Activated CD4-positive, CD25-positive, alpha-beta regulatory T cell treated with anti-CD3 and anti-CD28 coated beads, Interleukin-2, amount 50 U/mL, for 24 hours (primary cell): ENCODE measurements at regions not wholly inside any gene's neighbourhood (a gene's known extent, or its start where the extent isn't known, plus 50 kb on each side); places are given as distances from the start of the nearest gene placed in this dataset.

ENCODE experiments used
- ATAC-seq, 2 donors: fragments of 150-1000 bp; cut with Tn5 transposase; one replicate each; pipeline ENCODE4 v1.10.0; 2021; ENCODE audit warnings: mild to moderate bottlenecking in 1 of 2, moderate library complexity in 1 of 2

- no peak for ATAC-seq
These were observed 473.5 kb downstream of the CCSER2 start for GRCh38 chr10:84801916-84802315.

GRCh38 chr10:84805149-84805548 is 476.8 kb downstream of the CCSER2 start:
- no peak for ATAC-seq

DNA sequence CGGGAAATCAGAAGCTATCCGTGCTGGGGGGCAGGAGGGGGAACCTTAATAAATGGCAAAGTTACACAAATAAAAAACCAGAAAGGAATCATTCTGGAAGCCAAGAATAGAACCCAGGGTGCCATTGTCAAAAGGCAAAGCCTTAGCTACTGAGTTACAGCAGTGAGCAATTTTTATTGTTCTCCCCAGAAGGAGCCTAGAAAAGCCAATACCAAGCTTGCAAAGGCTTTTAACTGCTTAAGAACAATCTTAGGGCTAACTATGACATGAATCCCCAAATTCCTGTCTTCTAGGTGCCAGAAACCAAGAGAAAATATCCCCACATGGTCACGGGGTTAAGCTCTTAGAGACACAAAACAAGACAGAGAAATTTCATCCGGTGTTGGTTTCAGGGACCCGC is 482.7 kb downstream of the CCSER2 start:
- no peak for ATAC-seq

DNA sequence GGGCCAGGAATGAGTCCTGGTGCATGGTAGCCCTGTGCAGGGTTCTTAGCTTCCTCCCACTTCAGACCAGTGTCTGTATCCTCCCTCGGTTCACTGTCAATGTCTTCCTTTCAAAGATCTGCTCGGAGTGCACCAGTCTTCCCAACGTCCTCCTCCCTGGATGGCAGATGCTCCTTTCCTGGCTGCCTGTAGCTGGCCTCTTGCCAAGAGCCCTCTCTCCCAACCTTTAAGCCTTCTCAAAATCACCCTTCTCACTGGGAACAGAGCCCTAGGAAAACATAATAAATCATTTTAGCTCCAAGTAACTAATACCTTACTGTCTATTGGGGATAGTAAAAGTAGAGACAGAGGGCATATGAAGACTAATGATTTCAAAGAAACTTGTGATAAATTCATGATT is 490.6 kb downstream of the CCSER2 start:
- ATAC-seq, result no peak

- ATAC-seq, result no peak
These were observed 491.7 kb downstream of the CCSER2 start for GRCh38 chr10:84820120-84820519.

GRCh38 chr10:84820596-84820995 is 492.2 kb downstream of the CCSER2 start:
- no peak for ATAC-seq

DNA sequence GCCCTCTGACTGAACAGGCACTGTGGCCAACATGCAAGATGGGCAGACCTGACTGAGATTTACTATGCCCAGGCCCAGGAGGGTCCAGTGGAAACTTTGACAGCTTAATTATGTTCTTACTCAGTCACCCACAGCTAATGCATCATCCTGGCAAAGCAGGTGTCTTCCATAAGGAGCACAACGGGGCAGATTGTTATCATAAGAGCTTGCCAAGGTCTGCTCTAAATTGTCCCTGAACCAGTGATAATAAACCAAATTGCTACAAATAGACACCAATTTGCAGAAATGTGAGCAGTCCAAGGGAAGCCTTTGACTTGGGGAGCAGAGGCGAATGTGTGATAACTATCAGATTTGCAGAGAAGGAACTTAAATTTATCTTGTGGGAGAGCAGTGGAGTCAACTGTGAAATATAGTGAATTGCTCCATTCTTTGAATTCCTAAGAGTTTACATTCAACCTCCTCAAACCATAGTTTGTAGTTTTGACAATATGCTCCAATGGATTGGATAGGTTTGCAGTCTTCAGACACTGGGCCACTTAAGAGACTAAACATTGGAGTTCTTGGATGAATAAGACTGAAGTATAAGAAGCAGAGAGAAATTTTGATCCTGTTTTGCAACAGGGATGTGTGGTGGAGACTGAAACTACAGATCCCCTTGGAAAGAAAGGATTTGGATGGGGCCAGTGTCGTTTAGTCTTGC is 494.7 kb downstream of the CCSER2 start:
- no peak for ATAC-seq

GRCh38 chr10:84824525-84824924 is 496.1 kb downstream of the CCSER2 start:
- no peak for ATAC-seq

DNA sequence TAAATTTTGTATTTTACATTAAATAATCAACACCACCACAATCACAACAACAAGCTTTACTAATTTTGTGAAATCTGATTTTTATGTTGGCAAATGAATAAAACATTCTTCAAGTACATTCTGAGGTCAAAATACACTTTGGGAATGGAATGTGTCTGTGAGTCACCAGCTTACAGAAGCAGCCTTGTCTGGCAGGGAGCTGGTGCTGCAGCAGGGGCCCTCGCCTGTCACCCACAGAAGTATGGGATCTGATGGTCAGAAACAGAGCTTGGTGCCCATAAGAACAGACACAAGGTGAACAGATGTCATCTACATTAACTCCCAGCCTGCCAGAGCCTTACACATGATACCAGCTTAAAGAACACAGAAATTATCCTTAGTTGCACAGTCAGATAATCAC is 496.9 kb downstream of the CCSER2 start:
- ATAC-seq, result no peak

DNA sequence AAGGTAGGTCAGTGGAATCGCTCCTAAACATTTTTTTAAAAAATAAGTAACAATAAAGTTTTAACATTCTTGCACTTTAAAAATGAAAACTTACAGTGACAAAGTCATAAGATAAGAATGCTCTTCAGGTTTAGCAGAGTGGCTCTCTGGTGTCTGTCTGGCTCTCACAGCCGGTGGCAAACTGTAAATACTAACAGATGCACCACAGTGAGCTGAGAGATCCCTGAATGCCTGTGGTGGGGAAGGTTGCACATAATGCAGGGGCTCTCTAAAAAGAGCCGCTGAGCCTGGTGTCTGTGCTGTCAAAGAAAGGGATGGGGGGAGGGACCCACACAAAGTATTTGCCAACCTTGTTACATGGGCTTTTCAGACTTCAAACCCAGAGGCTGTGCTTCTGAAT is 498.3 kb downstream of the CCSER2 start:
- no peak for ATAC-seq

DNA sequence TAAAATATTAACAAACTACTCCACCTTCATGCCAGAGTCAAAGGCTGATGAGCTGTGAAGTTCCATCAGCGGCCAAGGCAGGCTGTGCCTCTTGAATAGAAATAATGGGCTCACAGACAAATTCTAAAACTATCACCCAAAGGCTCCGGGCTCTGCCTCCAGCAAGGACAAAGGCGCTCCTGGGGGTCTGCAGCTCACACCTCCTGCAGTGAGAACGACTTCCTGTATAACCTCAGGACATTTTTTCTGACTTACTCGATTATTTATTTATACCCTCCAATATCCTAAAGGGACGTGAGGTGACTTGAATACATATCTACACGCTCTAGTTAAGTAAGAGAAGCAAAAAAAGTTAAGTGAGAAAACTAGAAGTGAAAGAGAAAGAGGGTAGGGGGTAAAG is 500.7 kb downstream of the CCSER2 start:
- no peak for ATAC-seq

DNA sequence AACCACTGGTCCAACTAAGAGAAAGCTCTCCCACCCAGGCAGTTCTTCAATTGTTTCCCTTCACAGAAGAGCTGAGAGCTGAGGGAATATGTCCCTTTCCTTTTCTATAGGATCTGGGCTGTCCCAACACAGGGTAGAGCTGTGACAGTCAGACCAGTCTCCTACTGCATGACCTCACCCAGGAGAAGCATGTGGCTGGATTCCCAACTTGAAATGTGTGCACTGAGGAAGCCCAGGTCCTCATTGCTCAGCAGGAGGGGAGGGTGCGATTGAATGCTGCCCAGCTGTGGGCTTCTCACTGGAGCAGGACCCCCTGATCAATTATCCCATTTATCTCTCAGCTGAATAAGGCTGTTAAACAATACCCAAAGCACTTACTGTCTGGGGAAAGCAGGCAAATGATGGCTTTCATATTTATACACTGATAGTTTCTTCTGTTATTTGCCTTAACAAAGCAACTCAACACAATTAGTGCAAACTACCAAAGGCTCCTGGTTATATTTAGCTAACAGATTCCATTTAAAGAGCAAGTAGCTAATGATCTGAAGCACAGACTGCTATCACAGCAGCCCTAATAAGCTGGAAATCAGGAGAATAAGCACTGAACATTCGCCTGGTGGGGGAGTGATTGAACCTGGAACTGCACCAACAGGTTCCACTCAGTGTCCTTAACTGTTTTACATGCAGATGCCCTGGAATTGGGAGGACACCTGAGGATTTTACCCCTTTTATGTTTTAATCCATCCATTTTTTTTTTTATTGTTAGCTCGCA is 508.8 kb downstream of the CCSER2 start:
- ATAC-seq, result no peak

DNA sequence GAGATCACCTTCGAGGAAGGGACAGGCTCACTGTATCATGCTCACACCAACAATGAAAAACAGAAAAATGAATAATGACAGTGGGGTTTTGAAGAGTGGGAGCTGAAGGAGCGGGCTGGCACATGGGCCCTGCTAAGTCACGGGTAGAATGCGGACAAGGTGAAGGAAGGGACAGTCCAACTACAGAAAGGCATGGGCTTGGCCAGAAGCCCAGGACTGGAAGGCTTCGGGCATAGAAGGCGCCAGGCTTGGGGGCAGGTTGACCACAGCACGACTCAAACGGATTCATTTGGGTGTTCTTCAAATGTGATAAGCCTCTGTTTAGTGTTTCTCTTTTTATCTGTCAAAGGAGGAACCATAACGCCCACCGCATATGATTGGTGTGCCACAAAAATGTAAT is 509.5 kb downstream of the CCSER2 start:
- ATAC-seq, result no peak

GRCh38 chr10:84838851-84839250 is 510.5 kb downstream of the CCSER2 start:
- no peak for ATAC-seq

- ATAC-seq, result no peak
These were observed 514.2 kb downstream of the CCSER2 start for GRCh38 chr10:84842593-84842992.

DNA sequence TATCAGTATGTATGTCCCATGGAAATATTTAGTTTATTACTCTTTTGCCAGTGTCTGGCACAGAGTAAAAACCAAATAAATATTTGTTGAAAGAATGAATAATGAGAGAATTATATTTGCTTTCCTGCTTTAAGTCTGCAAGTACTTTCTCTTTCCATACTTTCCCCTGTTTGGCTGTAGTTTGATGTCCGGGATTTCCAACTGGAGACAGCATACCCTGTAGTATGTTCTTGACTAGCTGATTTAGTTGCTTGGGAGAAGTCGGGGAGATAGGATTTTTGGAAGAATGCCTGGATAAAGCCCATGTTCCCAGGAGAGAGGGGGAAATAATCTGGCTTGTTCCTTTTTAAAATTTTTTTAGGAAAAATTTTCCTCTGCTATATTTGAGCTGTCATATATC is 516.1 kb downstream of the CCSER2 start:
- ATAC-seq, result no peak

DNA sequence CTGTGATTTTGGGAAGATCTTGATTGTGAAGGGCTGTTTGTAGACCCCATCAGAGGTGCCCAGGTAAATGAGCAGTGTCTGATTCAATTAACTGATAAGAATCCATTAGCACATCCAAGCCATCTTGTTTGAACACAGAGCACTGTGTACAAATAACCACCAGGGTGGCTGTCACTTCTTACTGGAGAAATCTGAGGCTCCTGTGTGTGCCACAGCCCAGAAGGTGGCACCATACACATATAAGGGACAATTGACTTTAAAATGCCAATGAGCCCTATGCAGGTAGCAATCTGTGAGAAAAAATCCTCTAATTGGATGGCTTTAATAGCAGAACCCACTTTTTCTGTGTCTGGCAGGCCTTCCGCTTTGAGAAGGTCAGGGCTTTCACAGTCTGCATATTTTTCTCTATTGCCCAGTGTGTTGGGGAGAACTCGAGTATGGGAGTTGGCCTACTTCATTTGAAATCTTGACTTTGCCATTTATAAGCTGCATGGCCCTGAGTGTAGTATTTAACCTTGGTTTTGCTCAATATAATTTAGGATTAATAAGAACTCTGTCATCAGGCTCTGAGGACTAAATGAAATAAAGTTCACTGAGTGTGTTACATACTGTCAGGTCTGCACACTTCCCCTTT is 517.4 kb downstream of the CCSER2 start:
- ATAC-seq, result no peak

- no peak for ATAC-seq
These were observed 518.4 kb downstream of the CCSER2 start for GRCh38 chr10:84846658-84847316.

- ATAC-seq, result no peak
These were observed 520.6 kb downstream of the CCSER2 start for GRCh38 chr10:84848967-84849366.

GRCh38 chr10:84850826-84851225 is 522.4 kb downstream of the CCSER2 start:
- no peak for ATAC-seq

DNA sequence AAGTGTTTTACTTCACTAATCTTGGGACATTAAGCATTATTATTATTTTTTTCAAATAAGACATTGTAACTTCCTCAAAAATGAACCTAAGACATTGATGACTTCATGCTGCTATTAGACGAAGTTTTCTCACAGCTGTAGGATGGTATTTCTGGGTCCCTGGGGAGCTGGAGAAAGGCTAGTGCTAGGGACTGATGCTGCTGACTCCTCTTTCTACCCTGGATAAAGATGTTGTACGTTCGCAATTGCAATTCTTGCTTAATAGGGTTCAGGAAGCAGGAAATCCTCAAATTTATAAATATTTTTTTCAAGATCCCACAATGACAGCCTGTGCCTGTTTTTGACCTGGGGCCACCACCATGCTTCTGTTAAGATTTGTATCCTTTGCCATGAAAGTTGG is 526.0 kb downstream of the CCSER2 start:
- no peak for ATAC-seq

GRCh38 chr10:84860855-84861254 is 532.5 kb downstream of the CCSER2 start:
- no peak for ATAC-seq

DNA sequence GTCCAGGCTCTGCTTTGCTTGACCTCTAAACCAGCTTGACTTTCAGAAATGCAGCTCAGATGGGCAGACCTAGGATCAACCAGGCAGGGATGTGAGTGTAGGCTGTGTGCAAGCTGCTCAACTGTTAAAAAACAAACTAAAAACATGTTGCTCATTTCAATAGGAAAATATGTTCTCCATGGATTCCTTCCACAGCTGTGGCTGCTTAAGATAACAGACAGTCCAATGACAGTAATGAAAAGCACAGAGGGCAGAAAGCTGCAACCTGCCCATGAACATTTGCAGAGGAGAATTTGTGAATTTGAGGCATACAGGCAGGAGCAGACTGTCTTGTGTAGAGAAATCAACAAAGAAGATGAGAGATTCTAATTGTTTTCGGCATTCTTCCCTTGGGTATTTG is 534.2 kb downstream of the CCSER2 start:
- ATAC-seq, result no peak

DNA sequence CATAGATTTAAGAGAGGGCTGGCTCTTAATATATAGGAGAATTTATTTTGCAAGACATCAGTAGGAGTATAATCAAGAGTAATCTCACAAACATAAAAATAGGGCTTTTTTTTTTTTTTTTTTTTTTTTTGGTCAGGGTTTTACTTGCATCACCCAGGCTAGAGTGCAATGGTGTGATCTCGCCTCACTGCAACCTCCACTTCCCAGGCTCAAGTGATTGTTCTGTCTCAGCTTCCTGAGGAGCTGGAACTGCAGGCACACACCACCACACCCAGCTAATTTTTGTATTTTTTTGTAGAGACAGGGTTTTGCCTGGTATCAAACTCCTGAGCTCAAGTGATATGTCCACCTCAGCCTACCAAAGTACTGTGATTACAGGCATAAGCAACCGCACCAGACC is 535.3 kb downstream of the CCSER2 start:
- ATAC-seq, result no peak
